CD4-positive, alpha-beta T cell (primary cell): ENCODE measurements at regions not wholly inside any gene's neighbourhood (a gene's known extent, or its start where the extent isn't known, plus 50 kb on each side); places are given as distances from the start of the nearest gene placed in this dataset.

Experiments
- ATAC-seq: fragments of 200-7000 bp; cut with Tn5 transposase; one replicate; pipeline ENCODE4 v1.10.0; 2022; ENCODE audit warnings: mild to moderate bottlenecking; ENCODE audit not compliant: poor library complexity
- CTCF ChIA-PET: fragments of 350-600 bp; sonication (Branson Sonifier 250); formaldehyde crosslinking; loops from one replicate; lab custom pipeline; 2021; ENCODE audit warnings: antibody characterized with exemption, inconsistent platforms; lab: Charles Lee
- POLR2A ChIA-PET: fragments of 350-600 bp; sonication (Branson Sonifier 250); formaldehyde crosslinking; loops from one replicate; lab custom pipeline; 2021; ENCODE audit warnings: antibody characterized with exemption, inconsistent platforms; lab: Charles Lee
- DNase-seq, 14 experiments: peaks; one replicate each; pipeline ENCODE4 v3.0.0-alpha.2; 2013 to 2020; ENCODE audit warnings: mixed read lengths in 2 of 14
- H3K27ac ChIP-seq, 2 donors: one replicate each; pipeline versions ENCODE4 v1.5.1 to v1.7.0; 2013; ENCODE audit warnings: low read length in 2 of 2, low read depth in 1 of 2, mild to moderate bottlenecking in 1 of 2
- H3K27me3 ChIP-seq, 2 experiments: 1 replicate in 1 of 2; 2 replicates in 1 of 2; pipeline versions ENCODE4 v1.6.1 to v1.7.0; 2013; ENCODE audit warnings: low read length in 2 of 2, control low read depth in 1 of 2, mild to moderate bottlenecking in 1 of 2, moderate library complexity in 1 of 2; ENCODE audit not compliant: insufficient read depth in 2 of 2, control insufficient read depth in 1 of 2
- H3K36me3 ChIP-seq: one replicate; pipeline ENCODE4 v1.6.1; 2013; ENCODE audit warnings: low read length, control low read depth; ENCODE audit not compliant: insufficient read depth
- H3K4me1 ChIP-seq: one replicate; pipeline ENCODE4 v1.6.1; 2013; ENCODE audit warnings: low read length, control low read depth; ENCODE audit not compliant: insufficient read depth
- H3K4me3 ChIP-seq: one replicate; pipeline ENCODE4 v1.5.1; 2013; ENCODE audit warnings: mild to moderate bottlenecking, low read length, moderate library complexity
- H3K9me3 ChIP-seq, 2 experiments: 1 replicate in 1 of 2; 2 replicates in 1 of 2; pipeline versions ENCODE4 v1.6.1 to v1.7.0; 2013; ENCODE audit warnings: low read length in 2 of 2, mild to moderate bottlenecking in 2 of 2, control low read depth in 1 of 2, moderate library complexity in 1 of 2; ENCODE audit not compliant: control insufficient read depth in 1 of 2, insufficient read depth in 1 of 2
- H3K27ac Mint-ChIP-seq: one replicate; pipeline ENCODE4 v1.8.0; 2020; ENCODE audit warnings: mixed read lengths
- H3K27me3 Mint-ChIP-seq: one replicate; pipeline ENCODE4 v1.8.0; 2021; ENCODE audit warnings: mixed read lengths
- H3K36me3 Mint-ChIP-seq: one replicate; pipeline ENCODE4 v1.8.0; 2021; ENCODE audit warnings: low read depth, mixed read lengths
- H3K4me1 Mint-ChIP-seq: one replicate; pipeline ENCODE4 v1.8.0; 2021; ENCODE audit warnings: low read depth, mixed read lengths
- H3K4me3 Mint-ChIP-seq: one replicate; pipeline ENCODE4 v1.8.0; 2020; ENCODE audit warnings: mild to moderate bottlenecking, mixed read lengths
- H3K9me3 Mint-ChIP-seq: one replicate; pipeline ENCODE4 v1.8.0; 2020; ENCODE audit warnings: mixed read lengths
- CTCF ChIP-seq: fragments of 200-600 bp; IDR thresholded peaks from one replicate; pipeline ENCODE4 v1.8.0; 2022; ENCODE audit warnings: antibody characterized with exemption, mild to moderate bottlenecking
- intact Hi-C, 2 experiments: fragments of 100-400 bp; cut with DNase I in 1 of 2; cut with micrococcal nuclease in 1 of 2; formaldehyde crosslinking; loops; one replicate each; pipeline versions ENCODE4 v1.15.1 to v1.9.0; 2023 to 2025; cut with DNase I, micrococcal nuclease

- Histone ChIP-seq H3K27ac (no peak overlapping the region), H3K27me3 (no peaks in the 10 kb centered on the region), H3K4me3 (no peak overlapping the region), H3K9me3 (peaks cover 0 to 5% of the 10 kb centered on the region in 2 experiments), H3K36me3 (no peaks in the 10 kb centered on the region), H3K4me1 (no peaks in the 10 kb centered on the region)
- Mint-ChIP-seq H3K4me1 (no peaks in the 10 kb centered on the region), H3K4me3 (no peak overlapping the region), H3K27me3 (no peaks in the 10 kb centered on the region), H3K9me3 (peaks cover 3% of the 10 kb centered on the region), H3K27ac (no peak overlapping the region), H3K36me3 (no peaks in the 10 kb centered on the region)
- no peak for TF ChIP-seq CTCF
- DNase-seq (no peak), ATAC-seq (no peak)
- POLR2A ChIA-PET = no interaction called here
- intact Hi-C loops = no loop called here
- CTCF ChIA-PET = no interaction called here
Observed at GRCh38 chrX:114210879-114211278, 373.0 kb upstream of the HTR2C start.

- Mint-ChIP-seq H3K4me3 (no peak overlapping the region), H3K36me3 (no peaks in the 10 kb centered on the region), H3K9me3 (peaks cover 2% of the 10 kb centered on the region), H3K4me1 (no peaks in the 10 kb centered on the region), H3K27ac (no peak overlapping the region), H3K27me3 (no peaks in the 10 kb centered on the region)
- POLR2A ChIA-PET = no interaction called here
- TF ChIP-seq CTCF = no peak
- Histone ChIP-seq H3K27me3 (no peaks in the 10 kb centered on the region), H3K36me3 (no peaks in the 10 kb centered on the region), H3K4me3 (no peak overlapping the region), H3K27ac (no peak overlapping the region), H3K4me1 (no peaks in the 10 kb centered on the region), H3K9me3 (peaks cover 0 to 4% of the 10 kb centered on the region in 2 experiments)
- intact Hi-C loops = no loop called here
- ATAC-seq = no peak
- CTCF ChIA-PET = no interaction called here
- no peak for DNase-seq
Observed at GRCh38 chrX:114201622-114202021, 382.3 kb upstream of the HTR2C start.

GRCh38 chrX:114181195-114181594, 402.7 kb upstream of the HTR2C start:
- Mint-ChIP-seq H3K9me3 (peaks cover 3% of the 10 kb centered on the region), H3K4me1 (no peaks in the 10 kb centered on the region), H3K27ac (no peak overlapping the region), H3K36me3 (no peaks in the 10 kb centered on the region), H3K4me3 (no peak overlapping the region), H3K27me3 (no peaks in the 10 kb centered on the region)
- CTCF ChIA-PET = no interaction called here
- no peaks in the 10 kb centered on the region for H3K27me3 ChIP-seq
- no peak overlapping the region for H3K4me3 ChIP-seq
- intact Hi-C loops = no loop called here
- peaks cover 0 to 5% of the 10 kb centered on the region in 2 experiments for H3K9me3 ChIP-seq
- H3K36me3 ChIP-seq = no peaks in the 10 kb centered on the region
- DNase-seq (no peak), ATAC-seq (no peak)
- no peak for TF ChIP-seq CTCF
- no peaks in the 10 kb centered on the region for H3K4me1 ChIP-seq
- no peak overlapping the region for H3K27ac ChIP-seq
- POLR2A ChIA-PET = no interaction called here
